Non-pigmented ciliary epithelial cell (primary cell): ENCODE measurements at regions not wholly inside any gene's neighbourhood (a gene's known extent, or its start where the extent isn't known, plus 50 kb on each side); places are given as distances from the start of the nearest gene placed in this dataset.
"Not testable (repeated sequence)": the region's sequence is repeated elsewhere in the genome, so short reads cannot be mapped to it uniquely, and the experiment has no call there.

Experiments used
- DNase-seq: peaks from one replicate; pipeline ENCODE4 v3.0.0-alpha.2; 2010; ENCODE audit warnings: low read depth

GRCh38 chr21:34219334-34220060 lies 144.3 kb upstream of the KCNE2 start:
- no peak for DNase-seq

GRCh38 chr21:34220556-34221195 lies 143.1 kb upstream of the KCNE2 start:
- no peak for DNase-seq

- DNase-seq, result no peak
Measured at GRCh38 chr21:34221331-34222030, 142.3 kb upstream of the KCNE2 start.

- no peak for DNase-seq
Measured at GRCh38 chr21:34222031-34222335, 141.8 kb upstream of the KCNE2 start.

GRCh38 chr21:34223376-34223775 lies 140.4 kb upstream of the KCNE2 start:
- DNase-seq, result no peak

- DNase-seq, result no peak
Measured at GRCh38 chr21:34227386-34227852, 136.4 kb upstream of the KCNE2 start.

- no peak for DNase-seq
Measured at GRCh38 chr21:34228792-34229191, 135.0 kb upstream of the KCNE2 start.

- no peak for DNase-seq
Measured at GRCh38 chr21:34229353-34229752, 134.5 kb upstream of the KCNE2 start.

GRCh38 chr21:34233741-34234140 lies 130.1 kb upstream of the KCNE2 start:
- not testable (repeated sequence) for DNase-seq

- DNase-seq, result no peak
Measured at GRCh38 chr21:34235514-34235913, 128.3 kb upstream of the KCNE2 start.

GRCh38 chr21:34242973-34243372 lies 120.8 kb upstream of the KCNE2 start:
- DNase-seq, result no peak

- DNase-seq, result no peak
Measured at GRCh38 chr21:34243562-34243961, 120.2 kb upstream of the KCNE2 start.

- DNase-seq, result no peak
Measured at GRCh38 chr21:34252751-34253150, 111.1 kb upstream of the KCNE2 start.

- no peak for DNase-seq
Measured at GRCh38 chr21:34255073-34255472, 108.7 kb upstream of the KCNE2 start.

- DNase-seq, result no peak
Measured at GRCh38 chr21:34260277-34261008, 103.4 kb upstream of the KCNE2 start.

- DNase-seq, result no peak
Measured at GRCh38 chr21:34261841-34262468, 101.9 kb upstream of the KCNE2 start.

GRCh38 chr21:34262469-34262845 lies 101.3 kb upstream of the KCNE2 start:
- DNase-seq, result no peak

GRCh38 chr21:34263629-34264028 lies 100.2 kb upstream of the KCNE2 start:
- DNase-seq, result no peak

GRCh38 chr21:34266351-34266750 lies 97.5 kb upstream of the KCNE2 start:
- DNase-seq, result no peak

- no peak for DNase-seq
Measured at GRCh38 chr21:34268493-34268892, 95.3 kb upstream of the KCNE2 start.

- no peak for DNase-seq
Measured at GRCh38 chr21:34270411-34270810, 93.4 kb upstream of the KCNE2 start.

- DNase-seq, result no peak
Measured at GRCh38 chr21:34271189-34271851, 92.5 kb upstream of the KCNE2 start.
